ENCODE measurements at regions not wholly inside any gene's neighbourhood (a gene's known extent, or its start where the extent isn't known, plus 50 kb on each side); places are given as distances from the start of the nearest gene placed in this dataset.

GRCh38 chr2:48888066-48888465 is 132.5 kb upstream of the LHCGR start:
- H3K36me3 Mint-ChIP-seq (ENCODE audit: unreplicated experiment), result no peaks in the 10 kb centered on the region
- H3K27ac Mint-ChIP-seq (ENCODE audit: unreplicated experiment), result no peak overlapping the region
- TF ChIP-seq CTCF (IDR thresholded peaks at IDR 0.05; ENCODE audit: partially characterized antibody, unreplicated experiment), result no peak
- H3K9me3 Mint-ChIP-seq (ENCODE audit: unreplicated experiment), result no peaks in the 10 kb centered on the region
- H3K27me3 Mint-ChIP-seq (ENCODE audit: unreplicated experiment), result no peaks in the 10 kb centered on the region
- H3K4me1 Mint-ChIP-seq (ENCODE audit: low read depth, unreplicated experiment), result peaks cover 6% of the 10 kb centered on the region
- H3K4me3 Mint-ChIP-seq (ENCODE audit: unreplicated experiment), result no peak overlapping the region
- no peak for DNase-seq

GRCh38 chr2:48886919-48887318 is 131.4 kb upstream of the LHCGR start:
- no peaks in the 10 kb centered on the region for H3K9me3 Mint-ChIP-seq (ENCODE audit: unreplicated experiment)
- no peak for DNase-seq
- H3K4me3 Mint-ChIP-seq (ENCODE audit: unreplicated experiment), result no peak overlapping the region
- H3K27me3 Mint-ChIP-seq (ENCODE audit: unreplicated experiment), result no peaks in the 10 kb centered on the region
- no peak overlapping the region for H3K27ac Mint-ChIP-seq (ENCODE audit: unreplicated experiment)
- peaks cover 6% of the 10 kb centered on the region for H3K4me1 Mint-ChIP-seq (ENCODE audit: low read depth, unreplicated experiment)
- no peak for TF ChIP-seq CTCF (IDR thresholded peaks at IDR 0.05; ENCODE audit: partially characterized antibody, unreplicated experiment)
- H3K36me3 Mint-ChIP-seq (ENCODE audit: unreplicated experiment), result no peaks in the 10 kb centered on the region

- Mint-ChIP-seq H3K27ac (ENCODE audit: unreplicated experiment) (no peak overlapping the region), H3K4me3 (ENCODE audit: unreplicated experiment) (no peak overlapping the region), H3K27me3 (ENCODE audit: unreplicated experiment) (no peaks in the 10 kb centered on the region), H3K36me3 (ENCODE audit: unreplicated experiment) (no peaks in the 10 kb centered on the region), H3K9me3 (ENCODE audit: unreplicated experiment) (no peaks in the 10 kb centered on the region), H3K4me1 (ENCODE audit: low read depth, unreplicated experiment) (peaks cover 6% of the 10 kb centered on the region)
- TF ChIP-seq CTCF (IDR thresholded peaks at IDR 0.05; ENCODE audit: partially characterized antibody, unreplicated experiment), result no peak
- DNase-seq, result no peak
Measured at GRCh38 chr2:48885841-48886240, 130.3 kb upstream of the LHCGR start.

- no peak for DNase-seq
- H3K4me1 Mint-ChIP-seq (ENCODE audit: low read depth, unreplicated experiment), result no peaks in the 10 kb centered on the region
- no peak overlapping the region for H3K4me3 Mint-ChIP-seq (ENCODE audit: unreplicated experiment)
- H3K27me3 Mint-ChIP-seq (ENCODE audit: unreplicated experiment), result no peaks in the 10 kb centered on the region
- no peaks in the 10 kb centered on the region for H3K36me3 Mint-ChIP-seq (ENCODE audit: unreplicated experiment)
- TF ChIP-seq CTCF (IDR thresholded peaks at IDR 0.05; ENCODE audit: partially characterized antibody, unreplicated experiment), result no peak
- no peak overlapping the region for H3K27ac Mint-ChIP-seq (ENCODE audit: unreplicated experiment)
- H3K9me3 Mint-ChIP-seq (ENCODE audit: unreplicated experiment), result no peaks in the 10 kb centered on the region
Measured at GRCh38 chr2:48883661-48884060, 128.1 kb upstream of the LHCGR start.

GRCh38 chr2:48874282-48874681 is 118.8 kb upstream of the LHCGR start:
- Mint-ChIP-seq H3K9me3 (ENCODE audit: unreplicated experiment) (peaks cover 2% of the 10 kb centered on the region), H3K27ac (ENCODE audit: unreplicated experiment) (no peak overlapping the region), H3K4me1 (ENCODE audit: low read depth, unreplicated experiment) (peaks cover 4% of the 10 kb centered on the region), H3K36me3 (ENCODE audit: unreplicated experiment) (no peaks in the 10 kb centered on the region), H3K27me3 (ENCODE audit: unreplicated experiment) (peaks cover 2% of the 10 kb centered on the region), H3K4me3 (ENCODE audit: unreplicated experiment) (no peak overlapping the region)
- no peak for TF ChIP-seq CTCF (IDR thresholded peaks at IDR 0.05; ENCODE audit: partially characterized antibody, unreplicated experiment)
- no peak for DNase-seq

Data from glutamatergic neuron (in vitro differentiated cells).